Suprapubic skin (tissue), 3 donors: ENCODE measurements at regions not wholly inside any gene's neighbourhood (a gene's known extent, or its start where the extent isn't known, plus 50 kb on each side); places are given as distances from the start of the nearest gene placed in this dataset.

Source experiments
- CTCF ChIP-seq, 2 donors: fragments of 200-600 bp in 1 of 2; fragments of 450-650 bp in 1 of 2; sonication (generic) in 1 of 2; IDR thresholded peaks; one replicate each; pipeline ENCODE4 v1.5.1; 2016 to 2019; ENCODE audit warnings: antibody characterized with exemption in 2 of 2, mild to moderate bottlenecking in 1 of 2, moderate library complexity in 1 of 2
- POLR2A ChIP-seq, 2 donors: fragments of 450-650 bp; IDR thresholded peaks; one replicate each; pipeline ENCODE4 v1.6.1; 2017; ENCODE audit warnings: antibody characterized with exemption in 2 of 2, mild to moderate bottlenecking in 2 of 2, moderate library complexity in 2 of 2

- TF ChIP-seq POLR2A (IDR thresholded peaks at IDR 0.05), result no peak
- no peak for TF ChIP-seq CTCF (IDR thresholded peaks at IDR 0.05)
These were observed 81.8 kb upstream of the SOD3 start for GRCh38 chr4:24713604-24714003.
